MM.1S (cell line): ENCODE measurements at regions not wholly inside any gene's neighbourhood (a gene's known extent, or its start where the extent isn't known, plus 50 kb on each side); places are given as distances from the start of the nearest gene placed in this dataset.

Experiments
- DNase-seq: peaks from one replicate; pipeline ENCODE4 v3.0.0-alpha.2; 2015
- H2AFZ ChIP-seq: fragments of 300-600 bp; sonication (generic); 2 replicates; pipeline ENCODE4 v1.6.0; 2016; ENCODE audit warnings: antibody characterized with exemption, low read length
- H3F3A ChIP-seq: fragments of 300-600 bp; sonication (generic); 2 replicates; pipeline ENCODE4 v1.6.1; 2016; ENCODE audit warnings: mild to moderate bottlenecking, antibody characterized with exemption, low read length, moderate library complexity, mixed read lengths; ENCODE audit not compliant: insufficient read depth
- H3K27ac ChIP-seq: fragments of 300-600 bp; sonication (generic); 2 replicates; pipeline ENCODE4 v1.5.1; 2016; ENCODE audit warnings: mild to moderate bottlenecking, low read length
- H3K27me3 ChIP-seq: fragments of 300-600 bp; sonication (generic); replicated peaks from 2 replicates; pipeline ENCODE4 v1.6.0; 2016; ENCODE audit warnings: low read length; ENCODE audit not compliant: insufficient read depth
- H3K36me3 ChIP-seq: fragments of 300-600 bp; sonication (generic); replicated peaks from 2 replicates; pipeline ENCODE4 v1.6.1; 2016; ENCODE audit warnings: mild to moderate bottlenecking, low read length, mixed read lengths; ENCODE audit not compliant: insufficient read depth
- H3K4me1 ChIP-seq: fragments of 300-600 bp; sonication (generic); 2 replicates; pipeline ENCODE4 v1.6.1; 2016; ENCODE audit warnings: low read length, mixed read lengths
- H3K4me2 ChIP-seq: fragments of 300-600 bp; sonication (generic); 2 replicates; pipeline ENCODE4 v1.6.0; 2016; ENCODE audit warnings: low read depth, low read length
- H3K4me3 ChIP-seq: fragments of 300-600 bp; sonication (generic); 2 replicates; pipeline ENCODE4 v1.5.1; 2016; ENCODE audit warnings: low read length, mixed read lengths
- H3K79me2 ChIP-seq: fragments of 300-600 bp; sonication (generic); 2 replicates; pipeline ENCODE4 v1.6.1; 2016; ENCODE audit warnings: mixed run types, low read length, mixed read lengths
- H3K9ac ChIP-seq: fragments of 300-600 bp; sonication (generic); 2 replicates; pipeline ENCODE4 v1.6.1; 2016; ENCODE audit warnings: low read length, mixed read lengths
- H3K9me2 ChIP-seq: fragments of 300-600 bp; sonication (generic); replicated peaks from 2 replicates; pipeline ENCODE4 v1.6.1; 2016; ENCODE audit warnings: mild to moderate bottlenecking, low read length, mixed read lengths; ENCODE audit not compliant: insufficient read depth
- H3K9me3 ChIP-seq: fragments of 300-600 bp; sonication (generic); replicated peaks from 2 replicates; pipeline ENCODE4 v1.6.1; 2016; ENCODE audit warnings: mild to moderate bottlenecking, low read length, mixed read lengths; ENCODE audit not compliant: insufficient read depth
- H4K20me1 ChIP-seq: fragments of 300-600 bp; sonication (generic); 2 replicates; pipeline ENCODE4 v1.6.1; 2016; ENCODE audit warnings: mild to moderate bottlenecking, low read length, moderate library complexity, mixed read lengths; ENCODE audit not compliant: insufficient read depth
- EZH2 ChIP-seq: fragments of 300-600 bp; sonication (generic); optimal IDR thresholded peaks from 2 replicates; pipeline ENCODE3; 2017; ENCODE audit warnings: low read depth, mild to moderate bottlenecking, antibody characterized with exemption, low read length, mixed read lengths
- EZH2phosphoT487 ChIP-seq: fragments of 300-600 bp; sonication (generic); IDR thresholded peaks from 2 replicates; pipeline ENCODE4 v1.6.1; 2018; ENCODE audit warnings: antibody characterized with exemption, low read length
- TF ChIP-seq, protein P1 (sequence below): fragments of 300-600 bp; sonication (generic); IDR thresholded peaks from 2 replicates; pipeline ENCODE4 v1.5.1; 2016; ENCODE audit warnings: antibody characterized with exemption, low read length, mixed read lengths

GRCh38 chr20:37581246-37581645 lies 53.6 kb upstream of the BLCAP start:
- DNase-seq, result no peak
- H4K20me1 ChIP-seq, result no peaks in the 10 kb centered on the region
- H3K27ac ChIP-seq, result no peak overlapping the region
- TF ChIP-seq EZH2phosphoT487 (no peak), EZH2 (no peak)
- TF ChIP-seq, protein P1, sequence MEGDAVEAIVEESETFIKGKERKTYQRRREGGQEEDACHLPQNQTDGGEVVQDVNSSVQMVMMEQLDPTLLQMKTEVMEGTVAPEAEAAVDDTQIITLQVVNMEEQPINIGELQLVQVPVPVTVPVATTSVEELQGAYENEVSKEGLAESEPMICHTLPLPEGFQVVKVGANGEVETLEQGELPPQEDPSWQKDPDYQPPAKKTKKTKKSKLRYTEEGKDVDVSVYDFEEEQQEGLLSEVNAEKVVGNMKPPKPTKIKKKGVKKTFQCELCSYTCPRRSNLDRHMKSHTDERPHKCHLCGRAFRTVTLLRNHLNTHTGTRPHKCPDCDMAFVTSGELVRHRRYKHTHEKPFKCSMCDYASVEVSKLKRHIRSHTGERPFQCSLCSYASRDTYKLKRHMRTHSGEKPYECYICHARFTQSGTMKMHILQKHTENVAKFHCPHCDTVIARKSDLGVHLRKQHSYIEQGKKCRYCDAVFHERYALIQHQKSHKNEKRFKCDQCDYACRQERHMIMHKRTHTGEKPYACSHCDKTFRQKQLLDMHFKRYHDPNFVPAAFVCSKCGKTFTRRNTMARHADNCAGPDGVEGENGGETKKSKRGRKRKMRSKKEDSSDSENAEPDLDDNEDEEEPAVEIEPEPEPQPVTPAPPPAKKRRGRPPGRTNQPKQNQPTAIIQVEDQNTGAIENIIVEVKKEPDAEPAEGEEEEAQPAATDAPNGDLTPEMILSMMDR, result no peak
- H3F3A ChIP-seq, result no peaks in the 10 kb centered on the region
- H3K9me3 ChIP-seq, result no peaks in the 10 kb centered on the region
- H3K9ac ChIP-seq, result no peak overlapping the region
- no peak overlapping the region for H2AFZ ChIP-seq
- no peak overlapping the region for H3K4me2 ChIP-seq
- no peaks in the 10 kb centered on the region for H3K79me2 ChIP-seq
- H3K4me3 ChIP-seq, result no peak overlapping the region
- no peaks in the 10 kb centered on the region for H3K9me2 ChIP-seq
- peaks cover 5% of the 10 kb centered on the region; the same call in 1 of the 2 replicates for H3K27me3 ChIP-seq
- no peaks in the 10 kb centered on the region for H3K4me1 ChIP-seq
- H3K36me3 ChIP-seq, result no peaks in the 10 kb centered on the region

DNA sequence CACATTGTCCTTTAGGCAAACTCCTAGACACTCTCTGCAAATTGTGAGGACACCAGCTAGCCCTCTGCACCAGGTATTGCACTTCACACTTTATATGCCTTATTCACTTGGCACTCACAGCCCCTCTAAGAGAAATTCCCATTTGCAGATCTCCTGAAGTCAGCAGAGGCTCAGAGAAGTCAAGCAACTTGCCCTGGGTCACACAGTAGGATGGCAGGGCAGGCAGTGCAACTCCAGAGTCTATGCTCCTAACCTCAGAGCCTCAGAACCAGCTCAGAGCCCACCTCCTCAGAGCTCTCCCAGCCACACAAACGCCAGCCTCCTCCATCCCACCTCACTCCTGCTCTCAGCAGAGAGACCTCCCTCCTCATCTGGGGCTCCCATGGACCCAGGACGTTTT lies 52.4 kb upstream of the BLCAP start:
- TF ChIP-seq EZH2phosphoT487 (no peak), EZH2 (no peak)
- TF ChIP-seq, protein P1, result no peak
- no peaks in the 10 kb centered on the region for H3F3A ChIP-seq
- no peak for DNase-seq
- H3K4me1 ChIP-seq, result no peaks in the 10 kb centered on the region
- H3K36me3 ChIP-seq, result no peaks in the 10 kb centered on the region
- no peak overlapping the region for H3K4me2 ChIP-seq
- no peaks in the 10 kb centered on the region for H3K9me3 ChIP-seq
- H3K9ac ChIP-seq, result no peak overlapping the region
- H4K20me1 ChIP-seq, result no peaks in the 10 kb centered on the region
- H2AFZ ChIP-seq, result no peak overlapping the region
- no peak overlapping the region for H3K27ac ChIP-seq
- H3K79me2 ChIP-seq, result no peaks in the 10 kb centered on the region
- H3K27me3 ChIP-seq, result peaks cover 5% of the 10 kb centered on the region; the same call in 1 of the 2 replicates
- H3K9me2 ChIP-seq, result no peaks in the 10 kb centered on the region
- H3K4me3 ChIP-seq, result no peak overlapping the region

DNA sequence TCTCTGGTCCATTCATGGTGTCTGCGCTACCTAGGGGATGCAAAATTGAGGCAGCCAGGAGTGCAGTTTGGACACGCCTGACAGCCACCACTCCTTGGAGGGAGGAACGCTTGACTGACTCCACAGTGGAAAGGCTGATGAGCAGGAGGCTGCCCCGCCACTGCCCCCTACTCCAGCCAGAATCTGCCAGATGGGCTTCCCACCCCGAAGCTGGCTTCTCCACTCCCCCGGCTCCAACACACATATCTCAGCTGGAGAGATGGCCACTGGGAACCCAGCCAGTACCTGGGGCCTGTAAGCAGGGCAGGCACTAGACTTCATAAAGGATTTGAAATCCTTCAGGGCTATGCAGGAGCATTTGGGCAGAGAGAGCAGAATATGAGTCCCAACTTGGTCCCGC lies 51.4 kb upstream of the BLCAP start:
- Histone ChIP-seq H3K36me3 (no peaks in the 10 kb centered on the region), H4K20me1 (no peaks in the 10 kb centered on the region), H3F3A (no peaks in the 10 kb centered on the region), H3K27ac (no peak overlapping the region), H3K9me3 (no peaks in the 10 kb centered on the region), H2AFZ (no peak overlapping the region), H3K79me2 (no peaks in the 10 kb centered on the region), H3K27me3 (peaks cover 5% of the 10 kb centered on the region; the same call in 1 of the 2 replicates), H3K4me1 (no peaks in the 10 kb centered on the region), H3K4me2 (no peak overlapping the region), H3K9me2 (no peaks in the 10 kb centered on the region), H3K4me3 (no peak overlapping the region), H3K9ac (no peak overlapping the region)
- no peak for DNase-seq
- TF ChIP-seq EZH2 (no peak), EZH2phosphoT487 (no peak)
- TF ChIP-seq, protein P1, result no peak
